ENCODE measurements at regions not wholly inside any gene's neighbourhood (a gene's known extent, or its start where the extent isn't known, plus 50 kb on each side); places are given as distances from the start of the nearest gene placed in this dataset.

GRCh38 chr6:126944512-126944911 lies 174.0 kb upstream of the RSPO3 start (continued):
- no peak for TF ChIP-seq SCRT1 (tag by site-specific recombination; IDR thresholded peaks at IDR 0.05; ENCODE audit: borderline replicate concordance)
- TF ChIP-seq ZNF184 (tag by site-specific recombination; IDR thresholded peaks at IDR 0.05) = no peak
- no peak for TF ChIP-seq HOXC10 (CRISPR knock-in tag; IDR thresholded peaks at IDR 0.05)
- no peak for TF ChIP-seq YY1 (tag by site-specific recombination; IDR thresholded peaks at IDR 0.05)

- Histone ChIP-seq H3K4me3 (ENCODE audit: low read depth, low read length) (no peak overlapping the region), H3K27ac (ENCODE audit: extremely low read depth, low read depth, low read length) (no peak overlapping the region), H3K4me1 (ENCODE audit: control insufficient read depth, insufficient read depth, low read length) (no peaks in the 10 kb centered on the region), H3K9me3 (ENCODE audit: control insufficient read depth, insufficient read depth, low read depth, low read length) (no peaks in the 10 kb centered on the region), H3K36me3 (ENCODE audit: control insufficient read depth in 2 of 2, insufficient read depth in 1 of 2, low read length in 2 of 2) (no peaks in the 10 kb centered on the region)
- TF ChIP-seq ZNF48 (tag by site-specific recombination; IDR thresholded peaks at IDR 0.05) (no peak), MZF1 (tag by site-specific recombination; IDR thresholded peaks at IDR 0.05; ENCODE audit: borderline replicate concordance) (no peak), ZNF133 (tag by site-specific recombination; IDR thresholded peaks at IDR 0.05) (no peak), ZNF544 (tag by site-specific recombination; IDR thresholded peaks at IDR 0.05) (no peak), ZNF558 (tag by site-specific recombination; IDR thresholded peaks at IDR 0.05) (no peak), PRDM1 (tag by site-specific recombination; IDR thresholded peaks at IDR 0.05) (no peak), ZNF184 (tag by site-specific recombination; IDR thresholded peaks at IDR 0.05) (no peak), ZNF433 (tag by site-specific recombination; IDR thresholded peaks at IDR 0.05; ENCODE audit: low read depth) (no peak), ZNF148 (tag by site-specific recombination; IDR thresholded peaks at IDR 0.05; ENCODE audit: borderline replicate concordance) (no peak), ZNF214 (tag by site-specific recombination; IDR thresholded peaks at IDR 0.05; ENCODE audit: borderline replicate concordance) (no peak), ZNF555 (tag by site-specific recombination; conservative IDR thresholded peaks at IDR 0.05) (no peak), ZNF426 (tag by site-specific recombination; IDR thresholded peaks at IDR 0.05) (no peak), ZNF404 (tag by site-specific recombination; IDR thresholded peaks at IDR 0.05) (no peak), EGR2 (tag by site-specific recombination; IDR thresholded peaks at IDR 0.05; ENCODE audit: low read depth) (no peak), HIC1 (tag by site-specific recombination; IDR thresholded peaks at IDR 0.05) (no peak)
- CTCF ChIA-PET = no interaction called here
- POLR2A ChIA-PET = interaction anchor here (0.6 kb wide), 1 partner anchor 26 kb away, joined by 3 read pairs; no protein-coding TSS in a partner anchor
Observed at GRCh38 chr6:126945150-126945685, 173.3 kb upstream of the RSPO3 start.

- H3K27ac ChIP-seq (ENCODE audit: extremely low read depth, low read depth, low read length) = no peak overlapping the region
- ChIA-PET CTCF (no interaction called here), POLR2A (no interaction called here)
- no peaks in the 10 kb centered on the region for H3K4me1 ChIP-seq (ENCODE audit: control insufficient read depth, insufficient read depth, low read length)
- no peaks in the 10 kb centered on the region for H3K9me3 ChIP-seq (ENCODE audit: control insufficient read depth, insufficient read depth, low read depth, low read length)
- no peak overlapping the region for H3K4me3 ChIP-seq (ENCODE audit: low read depth, low read length)
- no peaks in the 10 kb centered on the region for H3K36me3 ChIP-seq (ENCODE audit: control insufficient read depth in 2 of 2, insufficient read depth in 1 of 2, low read length in 2 of 2)
- TF ChIP-seq ZFHX2 (tag by site-specific recombination; conservative IDR thresholded peaks at IDR 0.05) (no peak), ZNF23 (tag by site-specific recombination; IDR thresholded peaks at IDR 0.05; ENCODE audit: borderline replicate concordance) (no peak), YY2 (tag by site-specific recombination; IDR thresholded peaks at IDR 0.05) (no peak), ZFP3 (tag by site-specific recombination; IDR thresholded peaks at IDR 0.05; ENCODE audit: low read depth) (no peak), ATF2 (tag by site-specific recombination; IDR thresholded peaks at IDR 0.05; ENCODE audit: low read depth) (no peak), ZNF747 (tag by site-specific recombination; IDR thresholded peaks at IDR 0.05) (no peak), ZNF184 (tag by site-specific recombination; IDR thresholded peaks at IDR 0.05) (no peak), ZNF280D (tag by site-specific recombination; IDR thresholded peaks at IDR 0.05) (no peak)
Observed at GRCh38 chr6:126945812-126946360, 172.6 kb upstream of the RSPO3 start.

All from HEK293 (cell line).